ENCODE measurements at regions not wholly inside any gene's neighbourhood (a gene's known extent, or its start where the extent isn't known, plus 50 kb on each side); places are given as distances from the start of the nearest gene placed in this dataset.

DNA sequence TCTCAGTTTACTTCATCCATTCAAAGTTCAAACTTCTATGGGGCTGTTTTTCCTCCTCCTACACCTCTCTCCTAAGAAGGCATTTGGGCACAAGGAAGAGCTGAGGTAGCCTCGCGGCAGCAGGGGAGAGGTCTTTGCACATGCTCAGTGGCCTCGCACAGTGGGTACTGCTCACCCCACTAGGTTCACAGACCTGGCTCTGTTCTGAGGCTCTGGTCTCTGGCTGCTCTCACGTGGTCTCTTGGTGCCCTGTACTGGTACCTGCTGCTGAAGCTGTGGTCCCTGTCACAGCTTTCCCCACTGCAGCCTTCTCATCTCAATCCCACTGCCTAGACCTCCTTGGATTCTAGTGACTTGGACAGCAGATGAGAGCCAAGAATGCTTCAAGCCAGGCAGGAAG, 134.7 kb upstream of the CRY1 start:
- DNase-seq: no peak

DNA sequence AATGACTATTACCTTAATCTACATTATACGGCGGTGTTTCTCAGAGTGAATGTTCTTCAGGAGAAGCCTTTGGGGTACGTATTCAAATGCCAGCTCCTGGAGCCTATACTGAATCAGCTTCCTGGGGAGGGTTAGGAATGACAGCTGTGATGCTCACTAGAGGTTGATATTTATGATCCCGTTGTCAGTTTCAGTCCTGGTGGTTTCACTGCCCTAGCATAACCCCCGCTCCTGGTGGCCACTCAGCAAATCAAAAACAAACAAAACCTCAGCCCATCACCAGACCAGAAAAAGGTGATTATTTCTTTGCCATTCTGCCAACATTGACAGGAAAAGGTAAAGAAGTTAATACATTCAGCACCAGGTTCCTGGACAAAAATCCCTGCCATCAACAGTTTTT, 136.5 kb upstream of the CRY1 start:
- DNase-seq: no peak

- DNase-seq: no peak
These were observed 138.0 kb upstream of the CRY1 start for GRCh38 chr12:107231303-107231702.

DNA sequence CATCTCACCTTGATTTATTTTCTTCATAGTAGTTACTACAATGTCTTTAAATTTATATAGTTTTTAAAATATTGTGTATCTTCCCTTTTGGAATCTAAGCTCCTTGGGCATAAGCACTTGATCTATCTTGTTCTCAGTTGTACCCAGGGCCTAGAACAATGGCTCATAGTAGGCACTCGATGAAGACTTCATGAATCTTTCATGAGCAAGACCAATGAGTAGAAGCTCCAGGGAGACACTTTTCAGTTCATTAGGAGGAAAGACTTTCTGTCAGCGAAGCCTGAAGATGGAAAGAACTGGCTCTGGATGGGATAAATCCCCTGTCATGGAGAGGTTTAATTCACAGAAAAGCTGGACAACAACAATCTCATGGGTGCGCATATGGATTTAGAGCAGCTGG, 140.2 kb upstream of the CRY1 start:
- no peak for DNase-seq

GRCh38 chr12:107235600-107235999, 142.3 kb upstream of the CRY1 start:
- DNase-seq: no peak

- no peak for DNase-seq
These were observed 143.6 kb upstream of the CRY1 start for GRCh38 chr12:107236824-107237511.

- no peak for DNase-seq
These were observed 144.9 kb upstream of the CRY1 start for GRCh38 chr12:107238296-107238695.

GRCh38 chr12:107241411-107241810, 148.1 kb upstream of the CRY1 start:
- DNase-seq: no peak

DNA sequence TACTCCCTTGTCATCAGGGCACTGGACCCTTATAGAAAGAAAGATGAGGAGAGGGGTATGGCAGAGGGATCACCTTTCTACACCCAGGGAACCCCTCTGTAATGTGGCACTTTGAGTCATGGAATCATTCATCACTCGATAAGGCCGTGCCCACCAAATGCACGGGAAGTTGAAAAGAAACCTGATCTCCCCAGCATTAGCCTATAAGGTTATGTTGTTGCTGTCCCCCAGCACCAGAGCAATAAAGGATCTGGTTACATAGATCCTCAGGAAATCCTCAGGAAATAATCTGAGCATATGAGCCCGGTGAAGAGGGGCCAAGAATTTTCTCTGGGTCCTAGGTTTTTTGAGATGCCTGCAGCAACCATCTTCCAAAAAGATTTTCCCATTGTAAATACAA, 148.8 kb upstream of the CRY1 start:
- DNase-seq: no peak

DNA sequence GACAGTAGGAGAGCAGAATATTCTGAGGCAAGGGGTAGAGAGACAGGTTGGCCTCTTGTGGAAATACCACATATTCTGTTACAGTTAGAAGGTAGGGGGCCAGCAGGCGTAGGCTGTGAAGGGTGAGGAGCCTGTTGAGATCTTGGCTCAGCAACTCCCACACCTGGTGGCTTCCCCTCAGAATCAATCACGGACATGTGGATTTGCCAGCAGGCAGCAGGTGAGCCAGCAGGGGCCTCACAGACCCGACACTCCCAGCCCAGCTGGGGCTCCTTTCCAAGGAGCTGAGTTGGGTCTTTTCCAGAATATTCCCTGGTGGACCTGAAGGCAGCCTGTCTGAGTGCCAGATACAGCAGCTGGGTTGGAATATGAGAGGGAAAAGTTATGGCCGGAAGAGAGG, 150.0 kb upstream of the CRY1 start:
- DNase-seq: no peak

DNA sequence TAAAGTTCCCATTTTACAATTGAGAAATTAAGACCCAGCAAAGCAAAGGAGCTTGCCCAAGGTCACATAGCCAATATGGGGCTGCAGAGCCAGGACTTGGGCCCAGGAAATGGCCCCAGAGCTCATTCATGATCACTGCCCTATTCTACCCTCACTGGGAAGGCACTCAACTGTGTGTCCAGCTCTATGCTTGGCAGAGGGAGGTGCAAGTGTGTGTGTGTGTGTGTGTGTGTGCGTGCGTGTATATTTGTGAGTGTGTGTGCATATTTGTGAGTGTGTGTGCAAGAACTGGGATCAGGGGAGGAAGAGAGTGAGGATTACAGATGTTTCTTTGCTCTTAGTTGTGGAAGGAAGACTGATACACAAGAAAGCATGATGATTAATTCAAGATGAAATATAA, 151.2 kb upstream of the CRY1 start:
- DNase-seq: no peak

- DNase-seq: no peak
These were observed 154.3 kb upstream of the CRY1 start for GRCh38 chr12:107247650-107248049.

DNA sequence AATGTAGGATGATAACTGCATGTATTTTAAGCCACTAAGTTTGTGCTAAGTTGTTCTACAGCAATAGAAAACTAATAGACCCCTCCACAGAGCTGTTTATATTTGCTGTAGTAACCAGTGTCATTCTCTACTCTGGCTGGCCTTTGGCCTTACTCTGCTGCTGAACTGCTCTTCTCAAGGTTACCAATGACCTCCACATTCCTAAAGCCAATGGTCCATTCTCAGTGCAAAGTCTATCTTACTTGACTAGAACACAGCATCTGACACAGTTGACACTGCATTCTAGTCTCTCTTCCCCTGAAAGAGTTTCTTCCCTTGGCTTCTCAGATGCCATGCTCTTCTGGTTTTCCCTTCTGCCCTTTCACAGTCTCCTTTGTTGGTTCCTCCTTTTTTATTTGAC, 154.8 kb upstream of the CRY1 start:
- DNase-seq: no peak

- no peak for DNase-seq
These were observed 157.9 kb upstream of the CRY1 start for GRCh38 chr12:107251288-107251687.

DNA sequence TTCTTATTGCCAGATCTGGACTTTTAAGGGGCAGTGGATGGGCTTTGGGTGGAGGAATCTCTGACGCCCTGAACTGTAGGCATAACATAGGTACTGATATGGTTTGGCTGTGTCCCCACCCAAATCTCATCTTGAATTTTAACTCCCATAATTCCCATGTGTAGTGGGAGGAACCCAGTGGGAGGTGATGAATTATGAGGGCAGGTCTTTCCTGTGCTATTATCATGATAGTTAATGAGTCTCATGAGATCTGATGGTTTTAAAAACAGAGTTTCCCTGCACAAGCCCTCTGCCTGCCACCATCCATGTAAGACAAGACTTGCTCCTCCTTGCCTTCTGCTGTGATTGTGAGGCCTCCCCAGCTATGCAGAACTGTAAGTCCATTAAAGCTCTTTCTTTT, 160.0 kb upstream of the CRY1 start:
- no peak for DNase-seq

- no peak for DNase-seq
These were observed 161.0 kb upstream of the CRY1 start for GRCh38 chr12:107254258-107254856.

DNA sequence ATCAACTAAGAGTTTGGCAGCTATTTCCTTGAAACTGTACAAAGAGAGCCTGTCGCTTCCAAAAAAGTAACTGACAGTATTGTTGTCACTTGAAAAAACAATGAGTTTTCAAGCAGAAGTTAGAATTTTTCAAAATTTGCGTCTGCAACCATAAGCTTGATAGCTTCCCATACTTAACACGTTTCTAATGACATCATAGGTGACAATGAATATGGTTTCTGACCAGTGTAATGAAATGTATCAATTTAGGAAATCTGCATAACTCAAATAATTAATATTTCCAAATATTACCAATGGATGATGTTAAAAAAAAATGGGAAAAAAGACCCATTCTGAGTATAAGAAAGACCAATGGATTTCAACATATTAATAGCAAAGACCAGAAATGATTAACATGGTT, 165.4 kb upstream of the CRY1 start:
- no peak for DNase-seq

DNA sequence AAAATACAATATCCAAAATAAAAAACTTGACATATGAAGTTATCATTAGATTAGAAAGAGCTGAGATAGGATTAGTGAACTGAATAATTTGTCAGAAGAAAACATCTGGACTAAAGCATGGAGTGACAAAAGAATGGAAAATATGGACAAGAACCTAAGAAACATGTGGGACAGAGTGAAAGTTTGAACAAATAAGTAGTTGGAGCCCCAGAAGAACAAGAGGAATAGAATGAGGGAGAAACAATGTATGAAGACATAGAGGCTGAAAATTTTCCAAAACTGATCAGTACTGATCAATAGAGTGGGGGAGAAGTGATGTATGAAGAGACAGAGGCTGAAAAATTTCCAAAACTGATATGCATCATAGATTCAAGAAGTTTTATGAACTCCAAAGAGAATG, 170.6 kb upstream of the CRY1 start:
- DNase-seq: no peak

DNA sequence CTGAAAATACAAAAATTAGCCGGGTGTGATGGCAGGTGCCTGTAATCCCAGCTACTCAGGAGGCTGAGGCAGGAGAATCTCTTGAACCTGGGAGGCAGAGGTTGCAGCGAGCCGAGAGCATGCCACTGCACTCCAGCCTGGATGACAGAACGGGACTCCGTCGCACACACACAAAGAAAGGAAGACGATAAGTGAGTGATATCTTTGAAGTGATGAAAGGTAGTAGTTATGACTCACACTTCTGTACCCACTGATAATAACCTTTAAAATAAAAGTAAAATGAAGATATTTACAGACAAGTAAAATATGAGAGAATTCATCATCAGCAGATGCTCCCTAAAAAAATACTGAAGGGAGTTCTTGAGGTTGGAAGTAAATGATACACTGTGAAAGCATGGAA, 171.3 kb upstream of the CRY1 start:
- DNase-seq: no peak

DNA sequence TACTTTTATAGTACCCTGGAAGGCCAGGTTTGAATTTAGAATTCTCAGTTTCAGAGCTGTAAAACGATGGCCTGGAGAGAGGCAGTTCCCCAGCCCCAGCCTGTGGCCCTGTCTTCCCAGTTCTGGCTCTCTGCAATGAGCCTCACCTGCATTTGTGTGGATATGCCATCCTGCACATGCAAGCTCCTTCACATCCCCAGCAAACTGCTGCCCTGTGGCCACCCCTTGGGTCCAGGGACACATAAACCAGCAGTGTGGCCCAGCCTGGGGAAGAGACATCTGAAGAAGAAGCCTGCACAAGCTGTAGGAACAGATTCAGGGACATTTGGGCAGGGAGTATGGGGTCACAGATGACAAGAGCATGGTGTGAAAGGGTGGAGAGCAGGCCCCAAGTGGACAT, 174.3 kb upstream of the CRY1 start:
- no peak for DNase-seq

GRCh38 chr12:107271523-107271922, 178.2 kb upstream of the CRY1 start:
- DNase-seq: no peak

DNA sequence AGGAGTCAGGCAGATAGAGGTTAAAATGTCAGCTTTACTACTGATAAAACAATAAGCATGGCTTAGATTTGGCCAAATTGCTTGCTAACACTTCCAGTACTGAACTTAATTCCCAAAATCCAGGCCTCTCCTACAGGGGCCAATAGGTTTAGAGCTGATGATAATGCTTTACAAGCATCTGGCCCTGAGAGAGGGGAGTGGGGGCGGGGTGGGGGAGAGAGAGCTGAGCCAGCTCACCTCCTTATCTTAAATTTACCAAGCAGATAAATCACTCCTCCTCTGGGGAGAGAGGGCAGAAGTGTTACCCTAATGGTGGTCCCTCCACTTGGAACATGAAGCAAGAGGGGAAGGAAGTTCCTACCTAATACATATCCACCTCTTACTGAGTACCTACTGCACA, 182.2 kb upstream of the CRY1 start:
- DNase-seq: no peak

- DNase-seq: peak; percentile 23
These were observed 184.5 kb upstream of the CRY1 start for GRCh38 chr12:107277855-107278254.

- DNase-seq: no peak
These were observed 189.3 kb upstream of the CRY1 start for GRCh38 chr12:107282628-107283027.

- no peak for DNase-seq
These were observed 190.3 kb upstream of the CRY1 start for GRCh38 chr12:107283652-107284051.
